ENCODE measurements at regions not wholly inside any gene's neighbourhood (a gene's known extent, or its start where the extent isn't known, plus 50 kb on each side); places are given as distances from the start of the nearest gene placed in this dataset.

GRCh38 chr2:234679741-234680687, 183.1 kb upstream of the ARL4C start:
- TF ChIP-seq TOX (CRISPR knock-in tag; IDR thresholded peaks at IDR 0.05; ENCODE audit: borderline replicate concordance) = peak; percentile 85
- no peak for TF ChIP-seq SNAI2 (CRISPR knock-in tag; IDR thresholded peaks at IDR 0.05)
- TF ChIP-seq ZFP3 (CRISPR knock-in tag; IDR thresholded peaks at IDR 0.05) = peak; percentile 51; the same call in 1 of the 2 replicates
- no peak for TF ChIP-seq TCF4 (CRISPR knock-in tag; IDR thresholded peaks at IDR 0.05; ENCODE audit: borderline replicate concordance)
- TF ChIP-seq PPARA (CRISPR knock-in tag; IDR thresholded peaks at IDR 0.05; ENCODE audit: borderline replicate concordance) = no peak
- no peak for TF ChIP-seq ZNF70 (CRISPR knock-in tag; IDR thresholded peaks at IDR 0.05)
- TF ChIP-seq ZFP30 (CRISPR knock-in tag; IDR thresholded peaks at IDR 0.05) = no peak
- no peak for TF ChIP-seq CSDC2 (CRISPR knock-in tag; IDR thresholded peaks at IDR 0.05)
- TF ChIP-seq TSHZ2 (CRISPR knock-in tag; IDR thresholded peaks at IDR 0.05) = no peak
- peak; percentile 92 for TF ChIP-seq OSR1 (CRISPR knock-in tag; IDR thresholded peaks at IDR 0.05)
- no peak for TF ChIP-seq BACH2 (CRISPR knock-in tag; IDR thresholded peaks at IDR 0.05; ENCODE audit: borderline replicate concordance)

Measured in SK-N-SH treated with all-trans-retinoic acid at 6 μM for 48 hours (cell line).